ENCODE measurements at regions not wholly inside any gene's neighbourhood (a gene's known extent, or its start where the extent isn't known, plus 50 kb on each side); places are given as distances from the start of the nearest gene placed in this dataset.

- Histone ChIP-seq H3K9me3 (ENCODE audit: control insufficient read depth, insufficient read depth, low read depth, low read length) (no peaks in the 10 kb centered on the region), H4K20me1 (ENCODE audit: control insufficient read depth, extremely low read depth, insufficient read depth, low read length) (no peaks in the 10 kb centered on the region), H3K4me2 (ENCODE audit: extremely low read depth, insufficient read depth, low read length) (no peak overlapping the region), H3K9ac (ENCODE audit: insufficient read depth, low read length) (no peak overlapping the region), H3K36me3 (ENCODE audit: control insufficient read depth, insufficient read depth, low read length) (no peaks in the 10 kb centered on the region), H3K27me3 (ENCODE audit: control insufficient read depth, insufficient read depth, low read length) (no peaks in the 10 kb centered on the region), H3K27ac (ENCODE audit: insufficient read depth, low read length) (no peak overlapping the region), H2AFZ (ENCODE audit: low read length) (no peak overlapping the region), H3K4me3 (replicated peaks in 1 of 4; ENCODE audit: control extremely low read depth in 1 of 4, insufficient read depth in 1 of 4, low read depth in 3 of 4, low read length in 4 of 4) (no peak overlapping the region), H3K79me2 (ENCODE audit: control insufficient read depth, insufficient read depth, low read length) (no peaks in the 10 kb centered on the region), H3K4me1 (ENCODE audit: control insufficient read depth, extremely low read depth, insufficient read depth, low read length) (no peaks in the 10 kb centered on the region)
- no peak for TF ChIP-seq CTCF (conservative IDR thresholded peaks at IDR 0.05 in 1 of 2, IDR thresholded peaks at IDR 0.05 in 1 of 2; ENCODE audit: low read depth in 1 of 2, low read length in 2 of 2)
- TF ChIP-seq EZH2 (IDR thresholded peaks at IDR 0.05; ENCODE audit: low read length, missing control alignments), result no peak
- no peak for DNase-seq (ENCODE audit: low read depth in 2 of 2)
These were observed 91.8 kb upstream of the DOCK1 start for GRCh38 chr10:126813432-126813831.

- no peak overlapping the region for H3K4me3 ChIP-seq (replicated peaks in 1 of 4; ENCODE audit: control extremely low read depth in 1 of 4, insufficient read depth in 1 of 4, low read depth in 3 of 4, low read length in 4 of 4)
- H3K36me3 ChIP-seq (ENCODE audit: control insufficient read depth, insufficient read depth, low read length), result no peaks in the 10 kb centered on the region
- no peaks in the 10 kb centered on the region for H4K20me1 ChIP-seq (ENCODE audit: control insufficient read depth, extremely low read depth, insufficient read depth, low read length)
- no peaks in the 10 kb centered on the region for H3K79me2 ChIP-seq (ENCODE audit: control insufficient read depth, insufficient read depth, low read length)
- no peaks in the 10 kb centered on the region for H3K9me3 ChIP-seq (ENCODE audit: control insufficient read depth, insufficient read depth, low read depth, low read length)
- H3K9ac ChIP-seq (ENCODE audit: insufficient read depth, low read length), result no peak overlapping the region
- no peak for TF ChIP-seq CTCF (conservative IDR thresholded peaks at IDR 0.05 in 1 of 2, IDR thresholded peaks at IDR 0.05 in 1 of 2; ENCODE audit: low read depth in 1 of 2, low read length in 2 of 2)
- H2AFZ ChIP-seq (ENCODE audit: low read length), result no peak overlapping the region
- no peak for DNase-seq (ENCODE audit: low read depth in 2 of 2)
- no peaks in the 10 kb centered on the region for H3K27me3 ChIP-seq (ENCODE audit: control insufficient read depth, insufficient read depth, low read length)
- no peaks in the 10 kb centered on the region for H3K4me1 ChIP-seq (ENCODE audit: control insufficient read depth, extremely low read depth, insufficient read depth, low read length)
- H3K27ac ChIP-seq (ENCODE audit: insufficient read depth, low read length), result no peak overlapping the region
- H3K4me2 ChIP-seq (ENCODE audit: extremely low read depth, insufficient read depth, low read length), result no peak overlapping the region
These were observed 71.7 kb upstream of the DOCK1 start for GRCh38 chr10:126833542-126833941.

GRCh38 chr10:126836009-126836408, 69.2 kb upstream of the DOCK1 start:
- Histone ChIP-seq H3K4me2 (ENCODE audit: extremely low read depth, insufficient read depth, low read length) (no peak overlapping the region), H3K4me1 (ENCODE audit: control insufficient read depth, extremely low read depth, insufficient read depth, low read length) (no peaks in the 10 kb centered on the region), H3K9me3 (ENCODE audit: control insufficient read depth, insufficient read depth, low read depth, low read length) (no peaks in the 10 kb centered on the region), H3K79me2 (ENCODE audit: control insufficient read depth, insufficient read depth, low read length) (no peaks in the 10 kb centered on the region), H2AFZ (ENCODE audit: low read length) (no peak overlapping the region), H3K4me3 (replicated peaks in 1 of 4; ENCODE audit: control extremely low read depth in 1 of 4, insufficient read depth in 1 of 4, low read depth in 3 of 4, low read length in 4 of 4) (no peak overlapping the region), H3K27me3 (ENCODE audit: control insufficient read depth, insufficient read depth, low read length) (no peaks in the 10 kb centered on the region), H3K27ac (ENCODE audit: insufficient read depth, low read length) (no peak overlapping the region), H3K9ac (ENCODE audit: insufficient read depth, low read length) (no peak overlapping the region), H4K20me1 (ENCODE audit: control insufficient read depth, extremely low read depth, insufficient read depth, low read length) (no peaks in the 10 kb centered on the region), H3K36me3 (ENCODE audit: control insufficient read depth, insufficient read depth, low read length) (no peaks in the 10 kb centered on the region)
- no peak for TF ChIP-seq EZH2 (IDR thresholded peaks at IDR 0.05; ENCODE audit: low read length, missing control alignments)
- DNase-seq (ENCODE audit: low read depth in 2 of 2), result no peak

Data from fibroblast of lung (primary cell).